Inflammatory macrophage (primary cell): ENCODE measurements at regions not wholly inside any gene's neighbourhood (a gene's known extent, or its start where the extent isn't known, plus 50 kb on each side); places are given as distances from the start of the nearest gene placed in this dataset.

Experiments used
- DNase-seq, 2 donors: peaks; one replicate each; pipeline ENCODE4 v3.0.0-alpha.2; 2020 to 2022

GRCh38 chr12:132439333-132439904 lies 50.5 kb upstream of the FBRSL1 start:
- DNase-seq: peak in 1 of 2 donors; percentile 17

GRCh38 chr12:132438726-132439125 lies 51.2 kb upstream of the FBRSL1 start:
- no peak for DNase-seq

GRCh38 chr12:132437943-132438700 lies 51.8 kb upstream of the FBRSL1 start:
- DNase-seq: no peak

- DNase-seq: no peak
These were observed 52.6 kb upstream of the FBRSL1 start for GRCh38 chr12:132437252-132437932.

- no peak for DNase-seq
These were observed 53.1 kb upstream of the FBRSL1 start for GRCh38 chr12:132436791-132437251.

GRCh38 chr12:132435486-132436187 lies 54.3 kb upstream of the FBRSL1 start:
- no peak for DNase-seq

- DNase-seq: no peak
These were observed 56.1 kb upstream of the FBRSL1 start for GRCh38 chr12:132433641-132434395.

- no peak for DNase-seq
These were observed 57.0 kb upstream of the FBRSL1 start for GRCh38 chr12:132432721-132433577.

- no peak for DNase-seq
These were observed 57.7 kb upstream of the FBRSL1 start for GRCh38 chr12:132432126-132432705.

- no peak for DNase-seq
These were observed 58.8 kb upstream of the FBRSL1 start for GRCh38 chr12:132430838-132431774.

- DNase-seq: peak in 1 of 2 donors; percentile 17
These were observed 59.9 kb upstream of the FBRSL1 start for GRCh38 chr12:132429946-132430643.

- no peak for DNase-seq
These were observed 60.4 kb upstream of the FBRSL1 start for GRCh38 chr12:132429602-132429945.

GRCh38 chr12:132428936-132429601 lies 60.9 kb upstream of the FBRSL1 start:
- DNase-seq: peak; percentile 31 to 46

GRCh38 chr12:132427999-132428935 lies 61.7 kb upstream of the FBRSL1 start:
- DNase-seq: no peak

GRCh38 chr12:132427174-132427768 lies 62.7 kb upstream of the FBRSL1 start:
- no peak for DNase-seq

- no peak for DNase-seq
These were observed 63.4 kb upstream of the FBRSL1 start for GRCh38 chr12:132426349-132427173.
